PC-3 (cell line): ENCODE measurements at regions not wholly inside any gene's neighbourhood (a gene's known extent, or its start where the extent isn't known, plus 50 kb on each side); places are given as distances from the start of the nearest gene placed in this dataset.

Experiments used
- EZH2 ChIP-seq: fragments of 300-600 bp; sonication (generic); IDR thresholded peaks from one replicate; pipeline ENCODE4 v1.6.1; 2017; ENCODE audit warnings: antibody characterized with exemption, mild to moderate bottlenecking, low read length; ENCODE audit not compliant: unreplicated experiment
- EZH2phosphoT487 ChIP-seq: fragments of 300-600 bp; sonication (generic); IDR thresholded peaks from 2 replicates; pipeline ENCODE4 v1.6.1; 2018; ENCODE audit warnings: mild to moderate bottlenecking, antibody characterized with exemption, low read length, borderline replicate concordance
- TF ChIP-seq, protein P1 (sequence below): fragments of 300-600 bp; sonication (generic); conservative IDR thresholded peaks from 2 replicates; pipeline ENCODE4 v1.5.1; 2017; ENCODE audit warnings: antibody characterized with exemption, low read depth, mild to moderate bottlenecking, low read length

GRCh38 chr19:20385061-20385460 lies 180.5 kb downstream of the ZNF737 start:
- TF ChIP-seq, protein P1, sequence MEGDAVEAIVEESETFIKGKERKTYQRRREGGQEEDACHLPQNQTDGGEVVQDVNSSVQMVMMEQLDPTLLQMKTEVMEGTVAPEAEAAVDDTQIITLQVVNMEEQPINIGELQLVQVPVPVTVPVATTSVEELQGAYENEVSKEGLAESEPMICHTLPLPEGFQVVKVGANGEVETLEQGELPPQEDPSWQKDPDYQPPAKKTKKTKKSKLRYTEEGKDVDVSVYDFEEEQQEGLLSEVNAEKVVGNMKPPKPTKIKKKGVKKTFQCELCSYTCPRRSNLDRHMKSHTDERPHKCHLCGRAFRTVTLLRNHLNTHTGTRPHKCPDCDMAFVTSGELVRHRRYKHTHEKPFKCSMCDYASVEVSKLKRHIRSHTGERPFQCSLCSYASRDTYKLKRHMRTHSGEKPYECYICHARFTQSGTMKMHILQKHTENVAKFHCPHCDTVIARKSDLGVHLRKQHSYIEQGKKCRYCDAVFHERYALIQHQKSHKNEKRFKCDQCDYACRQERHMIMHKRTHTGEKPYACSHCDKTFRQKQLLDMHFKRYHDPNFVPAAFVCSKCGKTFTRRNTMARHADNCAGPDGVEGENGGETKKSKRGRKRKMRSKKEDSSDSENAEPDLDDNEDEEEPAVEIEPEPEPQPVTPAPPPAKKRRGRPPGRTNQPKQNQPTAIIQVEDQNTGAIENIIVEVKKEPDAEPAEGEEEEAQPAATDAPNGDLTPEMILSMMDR = no peak
- TF ChIP-seq EZH2 (no peak), EZH2phosphoT487 (no peak)
